Loucy (cell line): ENCODE measurements at regions not wholly inside any gene's neighbourhood (a gene's known extent, or its start where the extent isn't known, plus 50 kb on each side); places are given as distances from the start of the nearest gene placed in this dataset.

Experiments
- H2AFZ ChIP-seq: fragments of 200-600 bp; sonication (generic); 2 replicates; pipeline ENCODE4 v1.6.0; 2016; ENCODE audit warnings: antibody characterized with exemption, mild to moderate bottlenecking, low read length, moderate library complexity
- H3F3A ChIP-seq: fragments of 200-600 bp; 2 replicates; pipeline ENCODE4 v1.6.0; 2016; ENCODE audit warnings: antibody characterized with exemption, low read depth, mild to moderate bottlenecking
- H3K27me3 ChIP-seq: fragments of 200-600 bp; sonication (generic); 2 replicates; pipeline ENCODE4 v1.6.1; 2014; ENCODE audit warnings: low read length, mild to moderate bottlenecking; ENCODE audit not compliant: insufficient read depth, poor library complexity, severe bottlenecking
- H3K36me3 ChIP-seq: fragments of 200-600 bp; sonication (generic); 2 replicates; pipeline ENCODE4 v1.6.1; 2016; ENCODE audit warnings: low read length; ENCODE audit not compliant: insufficient read depth
- H3K4me1 ChIP-seq: fragments of 200-600 bp; sonication (generic); 2 replicates; pipeline ENCODE4 v1.5.1; 2014; ENCODE audit warnings: low read length, mild to moderate bottlenecking; ENCODE audit not compliant: insufficient read depth, poor library complexity, severe bottlenecking
- H3K4me2 ChIP-seq: fragments of 200-600 bp; sonication (generic); 2 replicates; pipeline ENCODE4 v1.6.0; 2014; ENCODE audit warnings: antibody characterized with exemption, low read length, low read depth, mild to moderate bottlenecking; ENCODE audit not compliant: poor library complexity, severe bottlenecking
- H3K4me3 ChIP-seq: fragments of 200-600 bp; sonication (generic); 2 replicates; pipeline ENCODE4 v1.5.1; 2014; ENCODE audit warnings: low read length, mild to moderate bottlenecking, mixed read lengths; ENCODE audit not compliant: poor library complexity, severe bottlenecking
- H3K79me2 ChIP-seq: fragments of 200-600 bp; sonication (generic); 2 replicates; pipeline ENCODE4 v1.6.1; 2014; ENCODE audit warnings: low read length; ENCODE audit not compliant: insufficient read depth
- H3K9ac ChIP-seq: fragments of 200-600 bp; sonication (generic); 2 replicates; pipeline ENCODE4 v1.6.0; 2014; ENCODE audit warnings: mild to moderate bottlenecking, low read depth, low read length, moderate library complexity; ENCODE audit not compliant: poor library complexity, severe bottlenecking
- H3K9me2 ChIP-seq: fragments of 200-600 bp; sonication (generic); replicated peaks from 2 replicates; pipeline ENCODE4 v1.6.1; 2016; ENCODE audit warnings: low read depth, low read length, mixed read lengths
- H3K9me3 ChIP-seq: fragments of 200-600 bp; sonication (generic); 2 replicates; pipeline ENCODE4 v1.6.1; 2014; ENCODE audit warnings: mild to moderate bottlenecking, antibody characterized with exemption, low read length, low read depth; ENCODE audit not compliant: insufficient read depth
- H4K20me1 ChIP-seq: fragments of 200-600 bp; sonication (generic); 2 replicates; pipeline ENCODE4 v1.6.0; 2014; ENCODE audit warnings: antibody characterized with exemption, low read length, mild to moderate bottlenecking; ENCODE audit not compliant: insufficient read depth, poor library complexity, severe bottlenecking
- EZH2phosphoT487 ChIP-seq: fragments of 200-600 bp; IDR thresholded peaks from 2 replicates; pipeline ENCODE4 v1.6.1; 2018; ENCODE audit warnings: antibody characterized with exemption, mild to moderate bottlenecking, moderate library complexity, borderline replicate concordance
- TF ChIP-seq, protein P1 (sequence below): fragments of 200-600 bp; sonication (generic); conservative IDR thresholded peaks from 2 replicates; pipeline ENCODE4 v1.5.1; 2014; ENCODE audit warnings: mild to moderate bottlenecking, antibody characterized with exemption, low read length

DNA sequence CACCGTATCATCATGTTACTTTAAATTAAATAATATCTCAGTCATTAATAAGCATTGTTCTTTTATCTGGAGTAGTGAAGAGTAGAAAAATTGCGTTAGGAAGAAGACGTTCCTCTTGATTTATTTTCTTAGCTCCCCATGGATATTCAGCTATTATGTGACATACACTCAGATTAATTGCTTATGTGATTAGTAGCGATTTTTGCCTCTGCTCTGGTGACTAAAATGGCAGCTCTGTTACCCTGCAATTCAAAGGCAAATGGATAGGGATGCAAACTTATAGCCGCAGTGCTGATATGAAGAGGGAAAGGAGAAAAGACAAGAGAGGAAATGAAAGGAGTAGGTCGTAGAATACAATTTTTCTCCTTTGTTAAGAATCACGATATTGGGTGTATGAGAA, 188.4 kb upstream of the MALRD1 start:
- no peaks in the 10 kb centered on the region for H3K9me3 ChIP-seq
- TF ChIP-seq EZH2phosphoT487, result no peak
- TF ChIP-seq, protein P1, sequence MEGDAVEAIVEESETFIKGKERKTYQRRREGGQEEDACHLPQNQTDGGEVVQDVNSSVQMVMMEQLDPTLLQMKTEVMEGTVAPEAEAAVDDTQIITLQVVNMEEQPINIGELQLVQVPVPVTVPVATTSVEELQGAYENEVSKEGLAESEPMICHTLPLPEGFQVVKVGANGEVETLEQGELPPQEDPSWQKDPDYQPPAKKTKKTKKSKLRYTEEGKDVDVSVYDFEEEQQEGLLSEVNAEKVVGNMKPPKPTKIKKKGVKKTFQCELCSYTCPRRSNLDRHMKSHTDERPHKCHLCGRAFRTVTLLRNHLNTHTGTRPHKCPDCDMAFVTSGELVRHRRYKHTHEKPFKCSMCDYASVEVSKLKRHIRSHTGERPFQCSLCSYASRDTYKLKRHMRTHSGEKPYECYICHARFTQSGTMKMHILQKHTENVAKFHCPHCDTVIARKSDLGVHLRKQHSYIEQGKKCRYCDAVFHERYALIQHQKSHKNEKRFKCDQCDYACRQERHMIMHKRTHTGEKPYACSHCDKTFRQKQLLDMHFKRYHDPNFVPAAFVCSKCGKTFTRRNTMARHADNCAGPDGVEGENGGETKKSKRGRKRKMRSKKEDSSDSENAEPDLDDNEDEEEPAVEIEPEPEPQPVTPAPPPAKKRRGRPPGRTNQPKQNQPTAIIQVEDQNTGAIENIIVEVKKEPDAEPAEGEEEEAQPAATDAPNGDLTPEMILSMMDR, result no peak
- no peaks in the 10 kb centered on the region for H4K20me1 ChIP-seq
- H3K79me2 ChIP-seq, result no peaks in the 10 kb centered on the region
- no peaks in the 10 kb centered on the region for H3K36me3 ChIP-seq
- no peaks in the 10 kb centered on the region for H3F3A ChIP-seq
- H3K27me3 ChIP-seq, result no peaks in the 10 kb centered on the region
- H3K9ac ChIP-seq, result no peak overlapping the region
- H3K9me2 ChIP-seq, result no peaks in the 10 kb centered on the region
- H2AFZ ChIP-seq, result no peak overlapping the region
- no peak overlapping the region for H3K4me2 ChIP-seq
- no peak overlapping the region for H3K4me3 ChIP-seq
- H3K4me1 ChIP-seq, result no peaks in the 10 kb centered on the region

- Histone ChIP-seq H3K79me2 (no peaks in the 10 kb centered on the region), H3K27me3 (no peaks in the 10 kb centered on the region), H3K9me3 (no peaks in the 10 kb centered on the region), H2AFZ (no peak overlapping the region), H3K9ac (no peak overlapping the region), H3K4me3 (no peak overlapping the region), H3K4me2 (no peak overlapping the region), H3F3A (no peaks in the 10 kb centered on the region), H3K4me1 (no peaks in the 10 kb centered on the region), H4K20me1 (no peaks in the 10 kb centered on the region), H3K36me3 (no peaks in the 10 kb centered on the region), H3K9me2 (no peaks in the 10 kb centered on the region)
- no peak for TF ChIP-seq EZH2phosphoT487
- TF ChIP-seq, protein P1, result no peak
Observed at GRCh38 chr10:18860631-18861240, 187.9 kb upstream of the MALRD1 start.

DNA sequence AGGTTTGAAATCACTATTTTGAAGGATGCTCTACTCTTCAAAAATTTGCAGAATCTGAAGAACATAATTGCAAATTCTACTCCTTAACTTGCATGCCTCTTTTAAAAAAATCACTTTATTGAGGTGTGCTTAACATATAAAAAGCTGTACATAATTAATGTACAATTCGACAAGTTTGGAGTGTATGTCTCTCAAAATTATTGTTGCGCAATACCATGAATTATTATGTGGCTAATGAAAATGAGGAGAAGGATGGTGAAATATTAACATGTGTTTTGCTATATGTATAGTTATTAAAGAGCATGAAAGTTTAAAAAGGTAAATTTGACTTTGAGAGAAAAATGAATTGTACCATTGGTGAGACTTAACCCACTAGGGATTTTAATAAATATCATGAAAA, 187.2 kb upstream of the MALRD1 start:
- H4K20me1 ChIP-seq, result no peaks in the 10 kb centered on the region
- no peak overlapping the region for H3K9ac ChIP-seq
- no peaks in the 10 kb centered on the region for H3K9me3 ChIP-seq
- H3K9me2 ChIP-seq, result no peaks in the 10 kb centered on the region
- no peaks in the 10 kb centered on the region for H3K79me2 ChIP-seq
- no peak overlapping the region for H2AFZ ChIP-seq
- no peaks in the 10 kb centered on the region for H3F3A ChIP-seq
- no peak for TF ChIP-seq EZH2phosphoT487
- TF ChIP-seq, protein P1, result no peak
- no peaks in the 10 kb centered on the region for H3K27me3 ChIP-seq
- H3K4me2 ChIP-seq, result no peak overlapping the region
- no peaks in the 10 kb centered on the region for H3K36me3 ChIP-seq
- H3K4me3 ChIP-seq, result no peak overlapping the region
- H3K4me1 ChIP-seq, result no peaks in the 10 kb centered on the region
